Activated T-helper 1 cell treated with anti-CD3 and anti-CD28 coated beads, Interleukin-2, amount 50 U/mL, for 16 hours (primary cell): ENCODE measurements at regions not wholly inside any gene's neighbourhood (a gene's known extent, or its start where the extent isn't known, plus 50 kb on each side); places are given as distances from the start of the nearest gene placed in this dataset.

Experiments used
- DNase-seq, 2 donors: peaks; one replicate each; pipeline ENCODE4 v3.0.0-alpha.2; 2020; ENCODE audit warnings: low read depth in 1 of 2, low spot score in 1 of 2

DNA sequence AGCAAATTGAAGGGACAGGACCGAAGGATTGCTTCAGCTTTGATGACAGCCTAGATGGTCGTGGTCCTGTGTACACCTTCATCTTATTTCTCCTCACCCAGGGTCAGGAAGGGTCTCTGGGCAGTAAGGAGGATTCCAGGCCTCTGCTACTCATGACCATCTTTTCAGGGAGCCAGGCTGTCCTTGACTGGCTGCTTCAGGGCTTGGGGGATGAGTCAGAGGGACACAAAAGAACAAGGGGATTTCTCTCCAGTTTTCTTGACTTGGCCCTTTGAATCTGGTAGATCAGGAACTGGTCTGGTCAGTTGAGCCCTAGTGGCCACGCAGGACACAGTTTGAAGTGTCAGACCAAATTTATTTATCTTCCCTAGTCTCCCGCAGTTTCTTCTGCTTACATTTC is 402.1 kb upstream of the CHD6 start:
- DNase-seq, result no peak

DNA sequence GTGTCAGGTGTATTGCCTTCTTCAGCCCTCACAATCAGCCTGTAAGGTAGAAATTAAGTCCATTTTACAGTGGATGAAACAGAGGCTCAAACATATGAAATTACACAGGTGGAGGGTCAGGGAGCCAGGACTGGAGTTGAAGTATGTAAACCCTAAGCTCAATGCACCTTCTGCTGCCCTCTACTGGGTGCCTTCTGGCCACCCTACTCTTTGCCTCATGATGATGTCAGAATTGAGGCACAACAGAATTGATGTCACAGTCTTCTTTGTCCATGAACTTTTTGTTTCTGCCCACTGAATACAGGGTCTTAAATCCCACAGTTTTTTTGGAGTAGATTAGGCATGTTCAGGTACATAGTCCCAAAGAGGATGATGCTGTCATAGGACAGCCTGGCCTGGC is 400.8 kb upstream of the CHD6 start:
- no peak for DNase-seq

DNA sequence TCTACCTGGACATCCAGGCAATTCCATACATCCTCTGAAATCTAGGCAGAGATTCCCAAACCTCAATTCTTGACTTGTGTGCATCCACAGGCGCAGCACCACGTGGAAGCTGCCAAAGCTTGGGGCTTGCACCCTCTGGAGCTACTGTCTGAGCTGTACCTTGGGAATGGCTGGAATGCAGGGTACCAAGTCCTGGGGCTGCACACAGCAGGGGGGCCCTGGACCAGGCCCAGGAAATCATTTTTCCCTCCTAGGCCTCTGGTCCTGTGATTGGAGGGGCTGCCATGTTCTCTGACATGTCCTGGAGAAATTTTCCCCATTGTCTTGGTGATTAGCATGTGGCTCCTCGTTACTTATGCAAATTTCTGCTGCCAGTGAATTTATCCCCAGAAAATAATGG is 391.9 kb upstream of the CHD6 start:
- no peak for DNase-seq

DNA sequence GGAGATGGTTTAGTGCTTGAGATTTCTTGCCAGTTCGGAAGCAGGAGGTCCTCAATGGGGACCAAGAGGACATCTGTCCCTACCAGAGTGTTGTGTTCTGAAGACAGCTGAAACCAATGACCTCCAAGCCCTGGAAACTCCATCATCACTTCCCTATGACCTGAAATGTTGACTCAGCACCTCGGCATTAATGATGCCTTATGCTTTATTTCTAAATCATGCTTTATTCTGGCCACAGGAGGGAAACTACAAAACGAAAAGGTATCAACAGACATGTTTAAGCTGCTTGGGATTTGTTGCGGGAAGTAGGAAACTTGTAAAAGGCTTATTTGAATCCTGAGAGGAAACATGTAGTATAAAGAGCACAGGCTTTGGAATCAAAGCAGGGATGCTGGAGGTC is 389.1 kb upstream of the CHD6 start:
- no peak for DNase-seq

DNA sequence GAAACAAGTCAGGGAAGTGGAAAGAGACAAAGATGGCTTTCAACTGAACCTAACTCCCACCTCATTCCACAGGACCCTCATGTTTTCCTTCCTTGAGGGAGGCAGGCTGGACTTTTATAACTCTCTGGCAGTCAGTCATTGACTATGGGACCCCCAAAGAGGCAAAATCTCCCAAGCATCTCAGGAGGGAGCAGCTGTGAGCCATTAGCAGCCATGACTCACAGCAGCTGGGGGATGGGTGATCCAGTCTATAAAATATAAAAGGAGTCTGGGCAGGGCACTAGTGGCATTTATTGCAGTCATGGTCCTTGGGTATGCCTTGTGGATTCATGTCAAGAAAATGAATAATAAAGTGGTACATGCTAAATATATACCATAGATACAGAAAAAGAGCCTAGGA is 387.0 kb upstream of the CHD6 start:
- no peak for DNase-seq

DNA sequence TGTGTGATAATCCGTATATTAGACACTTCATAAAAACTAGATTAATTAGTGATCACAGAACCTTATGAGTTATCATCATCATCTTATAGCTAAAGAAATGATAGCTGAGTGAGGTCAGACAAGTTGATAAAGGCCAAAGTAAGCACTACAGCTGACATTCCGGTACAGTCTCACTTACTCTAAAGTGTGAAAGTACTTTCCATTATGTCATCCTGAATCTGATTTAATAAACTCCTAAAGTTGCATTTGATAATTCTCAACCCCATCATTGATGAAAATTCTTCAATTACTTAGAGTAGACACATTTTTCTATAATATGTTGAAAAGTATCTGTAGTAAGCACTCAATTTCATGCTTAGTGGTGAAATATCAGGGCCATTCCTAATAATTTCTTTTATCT is 385.2 kb upstream of the CHD6 start:
- DNase-seq, result no peak

DNA sequence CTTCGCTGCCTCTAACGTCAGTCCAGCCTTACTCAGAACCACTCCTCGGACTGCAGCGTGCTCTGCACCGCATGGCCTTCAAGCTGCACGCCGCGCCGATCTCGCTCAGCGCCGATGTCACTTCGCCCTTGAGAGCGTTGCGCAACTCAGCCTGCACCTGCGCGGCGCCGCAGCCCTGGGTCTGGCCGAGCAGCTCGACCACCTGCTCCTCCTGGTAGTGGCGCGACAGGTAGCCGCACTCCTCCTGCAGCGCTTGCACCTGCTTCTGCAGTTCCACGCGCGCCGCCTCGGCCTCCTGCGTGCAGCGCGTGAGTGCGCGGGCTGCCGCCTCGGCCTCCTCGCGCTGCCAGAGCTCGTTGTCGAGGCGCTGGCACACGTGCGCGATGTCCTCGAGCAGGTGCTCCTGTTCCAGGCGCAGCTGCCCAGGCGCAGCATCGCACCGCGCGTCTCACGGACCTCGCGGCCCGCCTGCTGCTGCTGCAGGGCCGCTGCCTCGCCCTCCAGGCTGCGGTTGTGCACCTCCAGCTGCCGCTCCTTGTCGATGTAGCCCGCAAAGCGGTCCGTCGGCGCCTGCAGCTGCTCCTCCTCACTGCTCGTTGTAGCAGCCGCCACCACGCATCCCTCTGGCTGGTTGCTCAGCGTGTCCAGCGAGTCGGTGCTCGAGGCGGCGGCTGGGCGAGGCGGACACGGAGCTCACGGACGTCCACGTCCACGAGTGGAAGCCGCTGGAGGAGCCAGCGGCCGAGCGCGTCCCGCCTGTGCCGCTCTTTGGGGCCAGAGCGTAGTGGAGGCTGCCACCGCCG is 380.6 kb upstream of the CHD6 start:
- no peak for DNase-seq

DNA sequence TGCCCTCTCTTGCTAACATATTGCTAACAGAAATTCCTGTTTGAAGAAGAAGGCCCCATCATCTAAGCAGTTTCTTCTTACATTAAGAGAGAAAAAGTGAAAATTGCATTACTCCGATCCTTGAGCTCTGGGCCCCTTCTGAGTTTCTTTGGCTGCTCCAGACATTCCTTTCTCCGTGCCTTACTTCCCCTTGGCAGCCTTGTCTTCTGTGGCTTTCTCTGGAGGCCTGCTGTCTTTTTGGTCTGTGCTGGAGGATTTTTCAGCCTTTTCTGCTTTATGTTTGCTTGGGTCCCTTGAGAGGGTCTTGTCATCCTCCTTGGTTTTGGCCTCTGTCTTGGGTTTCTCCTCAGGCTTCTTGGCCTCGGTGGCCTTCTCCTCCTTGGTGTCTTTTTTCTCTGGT is 378.8 kb upstream of the CHD6 start:
- no peak for DNase-seq

DNA sequence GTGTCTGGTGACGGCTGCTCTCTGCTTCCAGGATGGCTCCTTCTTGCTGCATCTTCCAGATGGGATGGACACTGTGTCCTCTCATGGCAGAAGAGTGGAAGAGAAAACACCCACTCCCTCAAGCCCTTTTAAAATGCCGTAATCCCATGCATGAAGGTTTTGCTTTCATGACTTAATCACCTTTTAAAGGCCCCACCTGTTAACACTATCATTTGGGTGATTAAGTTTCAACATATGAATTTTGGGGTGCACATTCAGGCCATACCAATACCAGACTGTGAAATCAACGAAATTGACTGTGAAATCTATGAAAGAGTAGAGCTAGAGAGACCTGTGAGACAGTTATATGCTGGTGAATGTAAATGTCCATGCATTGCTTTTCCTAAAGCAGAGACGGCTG is 374.3 kb upstream of the CHD6 start:
- DNase-seq, result no peak

DNA sequence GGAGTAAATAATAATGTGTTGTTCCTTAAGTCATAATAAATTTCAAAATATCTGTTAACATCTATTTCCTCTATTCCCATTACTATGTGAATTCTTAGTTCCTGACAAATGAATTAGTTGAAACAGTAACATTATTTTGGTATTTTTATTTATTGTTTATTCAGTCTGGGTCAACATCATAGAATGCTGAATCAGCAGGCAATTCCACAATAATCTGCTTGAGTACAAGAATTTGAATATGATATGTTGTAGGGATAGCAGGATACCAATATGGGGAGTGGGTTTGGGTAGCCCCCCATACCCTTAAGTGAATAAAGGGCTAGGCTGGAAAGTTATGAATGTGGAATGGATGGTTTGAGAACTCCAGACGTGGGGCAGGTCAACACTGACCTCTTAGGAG is 373.2 kb upstream of the CHD6 start:
- DNase-seq, result no peak

DNA sequence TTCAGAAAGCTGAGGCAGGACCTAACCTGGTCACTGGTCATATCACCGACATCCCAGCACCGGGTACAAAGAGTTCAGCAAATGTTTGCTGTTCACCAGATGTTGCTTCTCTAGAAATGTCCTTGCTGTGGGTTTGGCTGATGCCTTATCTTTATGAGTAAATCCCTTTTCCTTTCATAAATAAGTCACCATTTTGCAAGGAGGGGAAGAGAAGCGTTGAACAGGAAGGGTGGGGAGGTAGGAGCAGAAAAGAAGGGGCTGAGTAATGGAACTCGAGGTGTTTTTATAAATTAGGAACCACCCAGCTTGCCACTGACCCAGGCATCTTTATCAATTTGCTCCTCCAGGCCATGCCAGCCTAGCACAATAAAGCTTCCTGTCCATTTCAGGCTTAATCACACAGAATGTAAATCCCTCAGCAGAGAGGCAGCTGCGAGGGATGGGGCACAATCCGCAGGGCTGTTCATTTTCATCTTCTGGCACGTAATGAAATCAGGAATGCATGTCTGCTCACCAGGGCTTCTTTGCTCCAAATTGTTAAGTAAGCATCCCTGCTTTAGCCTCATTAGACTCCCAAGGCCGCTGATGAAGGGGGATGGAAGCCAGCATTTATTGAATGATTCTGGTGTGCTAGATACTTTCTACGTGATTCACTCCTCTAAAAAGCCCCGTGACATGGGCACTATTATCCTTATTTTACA is 371.9 kb upstream of the CHD6 start:
- DNase-seq, result no peak

DNA sequence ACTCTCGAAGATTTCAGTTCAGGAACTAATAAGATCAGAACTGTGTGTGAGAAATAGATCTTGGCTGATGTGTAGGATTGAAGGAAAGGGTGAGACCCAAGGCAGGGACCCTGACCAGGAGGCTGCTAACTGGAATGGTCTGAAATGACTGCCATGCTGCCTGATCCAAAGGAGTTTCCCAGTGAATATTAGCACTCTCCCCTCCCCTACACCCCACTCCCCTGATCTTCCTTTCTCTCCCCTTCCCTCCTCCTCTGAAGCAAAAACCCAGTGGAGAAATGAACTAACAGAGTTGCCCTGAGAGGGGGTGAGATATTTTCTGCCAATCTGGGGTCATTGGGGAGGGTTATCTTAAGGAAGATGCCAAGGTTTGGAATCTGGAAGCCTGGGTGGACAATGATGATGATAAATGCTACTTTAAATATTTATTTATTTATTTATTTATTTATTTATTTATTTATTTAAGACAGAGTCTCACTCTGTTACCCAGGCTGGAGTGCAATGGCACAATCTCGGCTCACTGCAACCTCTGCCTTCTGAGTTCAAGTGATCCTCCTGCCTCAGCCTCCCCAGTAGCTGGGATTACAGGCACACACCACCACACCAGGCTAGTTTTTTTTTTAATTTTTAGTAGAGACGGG is 371.0 kb upstream of the CHD6 start:
- no peak for DNase-seq

DNA sequence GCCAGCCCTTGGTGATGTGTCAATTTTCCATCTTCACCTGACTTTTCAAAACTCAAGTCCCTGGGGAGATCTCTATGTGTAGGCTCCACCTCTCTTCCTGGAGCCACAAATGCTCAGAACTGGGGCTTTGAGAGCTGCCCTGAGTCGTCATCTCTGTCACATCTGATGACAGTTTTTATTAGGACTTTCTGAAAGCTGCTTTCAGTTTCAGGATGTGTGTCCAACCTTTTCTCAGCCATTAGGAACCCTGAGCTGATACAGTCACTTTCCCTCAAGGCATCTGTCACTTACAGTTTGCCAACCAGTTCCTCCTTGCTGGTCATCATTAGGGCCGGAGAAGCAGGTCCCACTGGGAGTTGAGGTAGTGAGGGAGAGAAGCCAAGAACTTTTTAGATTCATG is 365.9 kb upstream of the CHD6 start:
- no peak for DNase-seq

DNA sequence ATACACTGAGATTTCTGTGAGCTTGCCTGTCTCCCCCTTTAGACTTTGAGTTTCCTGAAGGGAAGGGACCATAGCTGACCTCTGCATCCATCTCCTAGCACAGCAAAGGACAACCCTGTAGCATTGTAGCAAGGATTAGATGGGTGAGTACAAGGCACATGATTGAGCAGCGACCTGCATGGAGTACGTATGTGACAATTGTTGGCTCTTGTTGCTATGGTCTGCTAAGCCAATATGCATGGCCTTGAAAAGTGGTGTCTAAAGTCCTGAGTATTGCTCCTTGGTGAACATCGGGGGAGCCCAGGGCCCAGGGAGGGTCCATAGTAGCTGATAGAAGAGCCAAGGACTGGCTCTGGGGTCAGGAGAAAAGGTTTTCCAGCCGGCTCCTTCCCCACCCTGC is 365.0 kb upstream of the CHD6 start:
- DNase-seq, result no peak

DNA sequence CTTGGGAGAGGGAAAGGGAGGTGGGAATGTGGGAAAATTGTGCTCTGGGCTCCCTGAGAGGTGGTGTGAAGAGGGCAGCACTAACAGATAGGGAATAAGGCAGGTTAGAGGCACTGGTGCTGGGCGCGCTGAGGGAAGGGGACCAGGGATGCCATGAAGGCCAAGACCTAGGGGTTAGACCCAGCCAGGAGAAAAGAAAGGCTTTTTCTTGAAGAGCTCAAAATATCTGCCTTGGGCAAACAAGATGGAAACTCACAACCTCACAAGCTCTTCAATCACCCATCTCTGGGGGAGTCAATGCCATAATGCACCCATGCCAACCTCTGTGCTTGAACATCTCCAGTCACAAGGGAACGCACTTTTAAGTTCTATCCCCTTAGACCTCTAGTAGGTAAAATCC is 363.6 kb upstream of the CHD6 start:
- DNase-seq, result no peak

DNA sequence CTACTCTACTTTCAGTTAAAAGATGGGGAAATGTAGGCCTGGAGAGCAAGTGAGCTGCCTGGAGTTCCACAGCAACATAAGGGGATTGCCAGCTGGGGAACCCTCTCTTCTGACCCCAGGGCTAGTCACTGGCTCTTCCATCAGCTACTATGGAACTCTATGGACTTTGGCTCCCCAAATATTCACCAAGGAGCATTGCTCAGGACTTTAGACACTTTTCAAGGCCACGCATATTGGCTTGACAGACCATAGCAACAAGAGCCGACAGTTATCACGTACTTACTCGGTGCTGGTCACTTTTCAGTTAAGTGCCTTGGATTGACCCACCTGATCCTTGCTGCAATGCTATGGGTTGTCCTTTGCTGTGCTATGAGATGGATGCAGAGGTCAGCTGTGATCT is 360.7 kb upstream of the CHD6 start:
- no peak for DNase-seq

DNA sequence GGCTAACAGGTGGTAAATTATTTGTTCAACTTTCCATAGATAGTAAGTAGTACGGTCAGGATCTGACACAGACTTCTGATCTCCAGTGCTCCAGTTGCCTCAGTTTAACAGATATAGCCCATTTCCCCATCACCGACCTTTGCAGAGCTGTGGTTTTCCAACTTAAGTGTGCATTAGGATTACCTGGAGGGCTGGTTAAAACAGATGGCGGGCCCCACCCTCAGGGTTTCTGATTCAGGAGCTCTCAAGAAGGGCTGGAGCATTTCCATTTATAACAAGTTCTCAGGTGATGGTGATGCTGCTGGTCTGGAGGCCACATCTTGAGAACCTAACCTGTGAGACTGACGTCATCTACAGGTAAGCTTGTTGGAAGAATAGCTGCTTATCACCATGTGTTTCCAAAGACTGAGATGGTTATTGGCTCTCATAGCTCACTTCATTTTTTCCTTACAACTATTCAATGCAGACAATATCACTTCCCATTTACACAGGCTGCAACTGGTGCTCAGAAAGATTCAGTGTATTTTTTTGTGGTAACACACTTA is 360.1 kb upstream of the CHD6 start:
- no peak for DNase-seq

DNA sequence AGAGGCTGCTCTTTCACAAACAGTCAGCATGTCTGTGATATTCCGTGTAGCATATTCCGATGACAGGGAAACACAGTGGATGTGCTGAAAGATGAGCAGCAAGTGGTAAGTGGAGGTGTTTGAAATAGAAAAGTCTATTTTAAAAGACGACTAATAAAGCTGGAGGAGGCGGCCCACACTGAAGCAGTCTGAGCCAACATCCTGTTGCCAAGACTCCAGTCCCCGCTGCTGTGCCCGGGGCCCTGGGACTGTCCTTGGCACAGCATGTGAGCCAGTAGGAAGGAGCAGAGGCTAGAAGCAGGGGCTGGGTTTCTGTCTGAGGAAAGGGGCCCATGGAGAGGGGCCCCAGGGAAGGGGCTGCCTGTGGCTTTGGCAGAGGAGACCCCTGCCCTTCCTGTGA is 351.5 kb upstream of the CHD6 start:
- no peak for DNase-seq

DNA sequence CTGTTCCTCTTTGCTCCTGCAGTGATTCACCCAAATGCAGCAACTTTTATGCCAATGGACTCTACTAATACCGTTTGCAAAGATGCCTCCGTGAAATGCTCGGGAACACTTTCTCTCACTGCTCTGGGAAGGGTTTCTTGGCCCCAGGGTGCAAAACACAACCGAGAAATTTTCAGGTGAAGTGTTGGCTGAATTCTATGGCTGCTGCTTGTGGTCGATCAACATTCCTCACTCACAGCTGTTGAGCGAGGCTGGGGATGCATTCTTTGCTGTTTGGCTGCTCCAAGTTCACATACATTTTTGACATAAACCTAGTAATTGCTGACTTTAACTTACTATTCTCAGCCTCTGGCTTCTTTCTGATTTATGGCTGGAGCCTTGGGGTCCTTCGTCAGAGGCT is 342.0 kb upstream of the CHD6 start:
- no peak for DNase-seq

DNA sequence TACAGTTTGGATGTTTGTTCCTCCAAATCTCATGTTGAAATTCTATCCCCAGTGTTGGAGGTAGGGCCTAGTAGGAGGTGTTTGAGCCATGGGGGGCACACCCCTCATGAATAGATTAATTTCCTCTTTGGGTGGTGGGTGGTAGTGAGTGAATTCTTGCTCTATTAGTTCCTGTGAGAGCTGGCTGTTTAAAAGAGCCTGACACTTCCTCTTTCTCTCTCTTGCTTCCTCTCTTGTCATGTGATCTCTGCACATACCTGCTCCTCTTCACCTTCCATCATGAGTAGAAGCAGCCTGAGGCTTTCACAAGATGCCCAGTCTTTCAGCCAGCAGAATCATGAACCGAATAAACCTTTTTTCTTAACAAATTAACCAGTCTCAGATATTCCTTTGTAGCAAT is 340.2 kb upstream of the CHD6 start:
- DNase-seq, result no peak

DNA sequence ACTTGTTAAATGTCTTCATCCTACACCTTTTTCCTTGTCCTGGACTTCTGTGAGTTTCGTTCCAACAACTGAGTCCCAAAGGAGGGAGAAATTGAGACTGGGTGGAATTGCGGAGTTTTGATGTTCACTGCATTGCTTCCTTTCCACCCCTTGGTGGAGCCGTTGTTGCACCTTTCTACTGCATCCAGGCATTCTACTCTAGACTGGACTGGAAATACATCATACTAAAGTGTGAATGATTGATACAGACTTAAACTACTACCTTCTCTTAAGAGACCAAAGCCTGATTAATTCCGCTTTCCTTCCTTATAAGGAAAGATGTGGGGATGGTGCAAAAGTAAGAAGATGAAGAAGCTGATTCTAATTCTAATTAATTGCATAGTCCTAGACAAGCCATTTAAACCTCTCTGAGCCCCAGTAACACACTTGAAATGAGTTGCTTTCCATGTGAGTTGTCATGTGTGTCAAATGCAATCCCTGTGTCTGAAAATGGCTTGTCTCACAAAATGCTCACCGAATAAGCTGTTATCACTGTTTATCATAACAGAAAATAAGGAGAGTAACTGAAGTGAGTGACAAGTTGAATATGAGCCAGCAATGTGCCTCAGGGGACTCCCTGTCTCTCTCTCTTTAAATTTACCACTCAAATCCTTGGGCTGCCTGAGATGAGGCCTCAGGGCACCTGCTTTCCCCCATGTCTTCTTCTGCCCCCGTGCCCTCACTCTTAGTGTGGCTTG is 338.3 kb upstream of the CHD6 start:
- no peak for DNase-seq

DNA sequence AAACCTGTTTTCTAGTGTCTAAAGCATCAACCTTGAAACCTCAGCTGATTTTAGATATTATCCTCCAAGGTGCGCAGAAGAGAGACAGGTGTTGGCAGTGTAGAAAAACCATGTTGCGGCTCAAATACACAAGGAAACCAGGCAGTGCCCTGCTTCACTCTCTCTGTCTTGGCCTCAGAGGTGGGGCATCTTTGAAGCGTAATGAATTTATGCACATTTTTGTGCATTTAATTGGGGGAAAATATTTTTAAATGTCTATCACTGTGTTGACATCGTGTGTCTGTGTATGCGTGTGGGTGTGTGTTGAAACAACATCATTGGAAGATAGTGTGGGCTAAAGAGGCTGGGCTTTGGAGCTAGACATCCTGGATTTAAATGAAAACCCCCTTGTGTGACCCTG is 334.0 kb upstream of the CHD6 start:
- DNase-seq, result no peak
